ENCODE measurements at regions not wholly inside any gene's neighbourhood (a gene's known extent, or its start where the extent isn't known, plus 50 kb on each side); places are given as distances from the start of the nearest gene placed in this dataset.
"Not testable (repeated sequence)": the region's sequence is repeated elsewhere in the genome, so short reads cannot be mapped to it uniquely, and the experiment has no call there.

- CTCF ChIA-PET, result interaction anchor here (1.2 kb wide), 1 partner anchor 115 kb away, joined by 6 read pairs; no protein-coding TSS in a partner anchor
- Histone ChIP-seq H3K27me3 (replicated peaks; ENCODE audit: insufficient read depth, low read depth, low read length, poor library complexity) (peaks cover 6% of the 10 kb centered on the region), H3K4me3 (ENCODE audit: low read depth, low read length, poor library complexity, severe bottlenecking) (no peak overlapping the region), H3K9me3 (ENCODE audit: low read depth, low read length, poor library complexity, severe bottlenecking) (no peaks in the 10 kb centered on the region), H3K36me3 (ENCODE audit: insufficient read depth, low read length, poor library complexity, severe bottlenecking) (no peaks in the 10 kb centered on the region), H3K4me1 (ENCODE audit: insufficient read depth, low read length, poor library complexity, severe bottlenecking) (no peaks in the 10 kb centered on the region), H3K27ac (ENCODE audit: low read depth, low read length, poor library complexity, severe bottlenecking) (no peak overlapping the region)
- peak; percentile 74 for DNase-seq (ENCODE audit: low spot score)
- POLR2A ChIA-PET (ENCODE audit: low non-redundant PET), result no interaction called here
- no TSS peak for BruUV-seq (replicated peaks)
- intact Hi-C loops (cut with micrococcal nuclease; ENCODE audit: unreplicated experiment), result loop anchor here (1.0 to 10.0 kb wide), 2 partner anchors 116 to 203 kb away; no protein-coding TSS in a partner anchor
- TF ChIP-seq CTCF (conservative IDR thresholded peaks at IDR 0.05; ENCODE audit: low read depth, low read length) (peak; percentile 63), EZH2 (IDR thresholded peaks at IDR 0.05; ENCODE audit: borderline replicate concordance, low read depth, low read length, poor library complexity, severe bottlenecking) (no peak)
These were observed 235.0 kb upstream of the PLPP4 start for GRCh38 chr10:120221873-120222485.

- Histone ChIP-seq H3K4me1 (ENCODE audit: insufficient read depth, low read length, poor library complexity, severe bottlenecking) (no peaks in the 10 kb centered on the region), H3K36me3 (ENCODE audit: insufficient read depth, low read length, poor library complexity, severe bottlenecking) (no peaks in the 10 kb centered on the region), H3K9me3 (ENCODE audit: low read depth, low read length, poor library complexity, severe bottlenecking) (no peaks in the 10 kb centered on the region), H3K27ac (ENCODE audit: low read depth, low read length, poor library complexity, severe bottlenecking) (no peak overlapping the region), H3K4me3 (ENCODE audit: low read depth, low read length, poor library complexity, severe bottlenecking) (no peak overlapping the region), H3K27me3 (replicated peaks; ENCODE audit: insufficient read depth, low read depth, low read length, poor library complexity) (peaks cover 16% of the 10 kb centered on the region)
- TF ChIP-seq EZH2 (IDR thresholded peaks at IDR 0.05; ENCODE audit: borderline replicate concordance, low read depth, low read length, poor library complexity, severe bottlenecking), result no peak
- TF ChIP-seq CTCF (conservative IDR thresholded peaks at IDR 0.05; ENCODE audit: low read depth, low read length), result no peak
- ChIA-PET POLR2A (ENCODE audit: low non-redundant PET) (no interaction called here), CTCF (no interaction called here)
- no peak for DNase-seq (ENCODE audit: low spot score)
- no TSS peak for BruUV-seq (replicated peaks)
- intact Hi-C loops (cut with micrococcal nuclease; ENCODE audit: unreplicated experiment), result loop anchor here (10.0 kb wide), 1 partner anchor 195 kb away; no protein-coding TSS in a partner anchor
These were observed 227.4 kb upstream of the PLPP4 start for GRCh38 chr10:120229641-120230040.

- POLR2A ChIA-PET (ENCODE audit: low non-redundant PET); DNase-seq (ENCODE audit: low spot score); BruUV-seq (replicated peaks); CTCF ChIA-PET; H3K9me3 ChIP-seq (ENCODE audit: low read depth, low read length, poor library complexity, severe bottlenecking); H3K4me3 ChIP-seq (ENCODE audit: low read depth, low read length, poor library complexity, severe bottlenecking); H3K27ac ChIP-seq (ENCODE audit: low read depth, low read length, poor library complexity, severe bottlenecking); H3K36me3 ChIP-seq (ENCODE audit: insufficient read depth, low read length, poor library complexity, severe bottlenecking); intact Hi-C loops (cut with micrococcal nuclease; ENCODE audit: unreplicated experiment); H3K4me1 ChIP-seq (ENCODE audit: insufficient read depth, low read length, poor library complexity, severe bottlenecking): not testable (repeated sequence)
- H3K27me3 ChIP-seq (replicated peaks; ENCODE audit: insufficient read depth, low read depth, low read length, poor library complexity), result peaks cover 19% of the 10 kb centered on the region
These were observed 217.3 kb upstream of the PLPP4 start for GRCh38 chr10:120239695-120240094.

- no peak for DNase-seq (ENCODE audit: low spot score)
- H3K36me3 ChIP-seq (ENCODE audit: insufficient read depth, low read length, poor library complexity, severe bottlenecking), result no peaks in the 10 kb centered on the region
- no peak overlapping the region for H3K4me3 ChIP-seq (ENCODE audit: low read depth, low read length, poor library complexity, severe bottlenecking)
- no peaks in the 10 kb centered on the region for H3K9me3 ChIP-seq (ENCODE audit: low read depth, low read length, poor library complexity, severe bottlenecking)
- no TSS peak for BruUV-seq (replicated peaks)
- H3K27ac ChIP-seq (ENCODE audit: low read depth, low read length, poor library complexity, severe bottlenecking), result no peak overlapping the region
- no peaks in the 10 kb centered on the region for H3K4me1 ChIP-seq (ENCODE audit: insufficient read depth, low read length, poor library complexity, severe bottlenecking)
- ChIA-PET CTCF (no interaction called here), POLR2A (ENCODE audit: low non-redundant PET) (no interaction called here)
- TF ChIP-seq CTCF (conservative IDR thresholded peaks at IDR 0.05; ENCODE audit: low read depth, low read length) (no peak), EZH2 (IDR thresholded peaks at IDR 0.05; ENCODE audit: borderline replicate concordance, low read depth, low read length, poor library complexity, severe bottlenecking) (no peak)
- intact Hi-C loops (cut with micrococcal nuclease; ENCODE audit: unreplicated experiment), result no loop called here
- H3K27me3 ChIP-seq (replicated peaks; ENCODE audit: insufficient read depth, low read depth, low read length, poor library complexity), result peaks cover 28% of the 10 kb centered on the region
These were observed 205.1 kb upstream of the PLPP4 start for GRCh38 chr10:120251821-120252442.
